ENCODE measurements at regions not wholly inside any gene's neighbourhood (a gene's known extent, or its start where the extent isn't known, plus 50 kb on each side); places are given as distances from the start of the nearest gene placed in this dataset.

- TF ChIP-seq CHD7 (IDR thresholded peaks at IDR 0.05; ENCODE audit: insufficient replicate concordance, low read length) (no peak), SAP30 (IDR thresholded peaks at IDR 0.05; ENCODE audit: insufficient read depth, insufficient replicate concordance, low read length) (no peak), NRF1 (IDR thresholded peaks at IDR 0.05; ENCODE audit: low read depth, low read length) (no peak), BACH1 (IDR thresholded peaks at IDR 0.05; ENCODE audit: low read length) (no peak), EZH2 (IDR thresholded peaks at IDR 0.05; ENCODE audit: low read depth, low read length, severe bottlenecking) (no peak), ASH2L (IDR thresholded peaks at IDR 0.05; ENCODE audit: low read length) (no peak), NANOG (IDR thresholded peaks at IDR 0.05; ENCODE audit: insufficient read depth, low read depth, low read length, poor library complexity, severe bottlenecking) (no peak), BCL11A (IDR thresholded peaks at IDR 0.05; ENCODE audit: low read depth in 2 of 2, low read length in 2 of 2) (no peak), RBBP5 (IDR thresholded peaks at IDR 0.05; ENCODE audit: borderline replicate concordance, low read depth, low read length) (no peak), MAFK (IDR thresholded peaks at IDR 0.05; ENCODE audit: low read depth, low read length) (no peak)
- TF ChIP-seq, protein P1, sequence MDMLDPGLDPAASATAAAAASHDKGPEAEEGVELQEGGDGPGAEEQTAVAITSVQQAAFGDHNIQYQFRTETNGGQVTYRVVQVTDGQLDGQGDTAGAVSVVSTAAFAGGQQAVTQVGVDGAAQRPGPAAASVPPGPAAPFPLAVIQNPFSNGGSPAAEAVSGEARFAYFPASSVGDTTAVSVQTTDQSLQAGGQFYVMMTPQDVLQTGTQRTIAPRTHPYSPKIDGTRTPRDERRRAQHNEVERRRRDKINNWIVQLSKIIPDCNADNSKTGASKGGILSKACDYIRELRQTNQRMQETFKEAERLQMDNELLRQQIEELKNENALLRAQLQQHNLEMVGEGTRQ (IDR thresholded peaks at IDR 0.05; ENCODE audit: low read length): no peak
Measured at GRCh38 chr15:93449798-93450197, 360.8 kb upstream of the RGMA start (continued).

Data from H1 (cell line).